ENCODE measurements at regions not wholly inside any gene's neighbourhood (a gene's known extent, or its start where the extent isn't known, plus 50 kb on each side); places are given as distances from the start of the nearest gene placed in this dataset.

GRCh38 chr4:81549984-81550383 is 78.3 kb upstream of the RASGEF1B start:
- intact Hi-C loops (cut with micrococcal nuclease), result no loop called here
- no peak for DNase-seq
- Mint-ChIP-seq H3K4me3 (no peak overlapping the region), H3K27me3 (no peaks in the 10 kb centered on the region), H3K9me3 (peaks cover 0 to 4% (median 0%) of the 10 kb centered on the region in 8 donors), H3K27ac (no peak overlapping the region), H3K4me1 (peaks cover 0 to 2% (median 0%) of the 10 kb centered on the region in 4 donors), H3K36me3 (no peaks in the 10 kb centered on the region)
- Histone ChIP-seq H3K27me3 (ENCODE audit: insufficient read depth, low read length) (no peaks in the 10 kb centered on the region), H3K36me3 (ENCODE audit: insufficient read depth, low read length) (no peaks in the 10 kb centered on the region), H3K9me3 (ENCODE audit: control insufficient read depth in 1 of 2, low read length in 2 of 2) (no peaks in the 10 kb centered on the region), H3K27ac (ENCODE audit: low read depth, low read length) (no peak overlapping the region), H3K4me3 (ENCODE audit: low read length in 2 of 2) (no peak overlapping the region), H3K4me1 (ENCODE audit: insufficient read depth, low read length) (no peaks in the 10 kb centered on the region)
- POLR2A ChIA-PET (ENCODE audit: partially characterized antibody), result no interaction called here
- CTCF ChIA-PET (ENCODE audit: partially characterized antibody), result interaction anchor here (1.5 kb wide), 1 partner anchor 83 kb away, joined by 3 read pairs; no protein-coding TSS in a partner anchor

- intact Hi-C loops (cut with micrococcal nuclease), result no loop called here
- Mint-ChIP-seq H3K27me3 (peaks cover 0 to 4% of the 10 kb centered on the region in 2 donors), H3K4me1 (no peaks in the 10 kb centered on the region), H3K4me3 (no peak overlapping the region), H3K27ac (no peak overlapping the region), H3K36me3 (no peaks in the 10 kb centered on the region), H3K9me3 (peaks cover 0 to 10% (median 5%) of the 10 kb centered on the region in 8 donors)
- no peak overlapping the region for H3K4me3 ChIP-seq (ENCODE audit: low read length in 2 of 2)
- H3K27ac ChIP-seq (ENCODE audit: low read depth, low read length), result no peak overlapping the region
- no peaks in the 10 kb centered on the region for H3K4me1 ChIP-seq (ENCODE audit: insufficient read depth, low read length)
- POLR2A ChIA-PET (ENCODE audit: partially characterized antibody), result no interaction called here
- CTCF ChIA-PET (ENCODE audit: partially characterized antibody), result no interaction called here
- H3K36me3 ChIP-seq (ENCODE audit: insufficient read depth, low read length), result no peaks in the 10 kb centered on the region
- H3K27me3 ChIP-seq (ENCODE audit: insufficient read depth, low read length), result no peaks in the 10 kb centered on the region
- DNase-seq, result no peak
- H3K9me3 ChIP-seq (ENCODE audit: control insufficient read depth in 1 of 2, low read length in 2 of 2), result no peaks in the 10 kb centered on the region
Measured at GRCh38 chr4:81546777-81547176, 75.1 kb upstream of the RASGEF1B start.

- Histone ChIP-seq H3K36me3 (ENCODE audit: insufficient read depth, low read length) (no peaks in the 10 kb centered on the region), H3K9me3 (ENCODE audit: control insufficient read depth in 1 of 2, low read length in 2 of 2) (no peaks in the 10 kb centered on the region), H3K4me1 (ENCODE audit: insufficient read depth, low read length) (no peaks in the 10 kb centered on the region), H3K4me3 (ENCODE audit: low read length in 2 of 2) (no peak overlapping the region), H3K27ac (ENCODE audit: low read depth, low read length) (no peak overlapping the region), H3K27me3 (ENCODE audit: insufficient read depth, low read length) (no peaks in the 10 kb centered on the region)
- POLR2A ChIA-PET (ENCODE audit: partially characterized antibody), result no interaction called here
- no peak overlapping the region for H3K4me3 Mint-ChIP-seq
- no peak for DNase-seq
- H3K27ac Mint-ChIP-seq, result no peak overlapping the region
- H3K27me3 Mint-ChIP-seq, result peaks cover 3 to 7% of the 10 kb centered on the region in 2 donors
- CTCF ChIA-PET (ENCODE audit: partially characterized antibody), result no interaction called here
- no peaks in the 10 kb centered on the region for H3K36me3 Mint-ChIP-seq
- intact Hi-C loops (cut with micrococcal nuclease), result no loop called here
- no peaks in the 10 kb centered on the region for H3K4me1 Mint-ChIP-seq
- H3K9me3 Mint-ChIP-seq, result peaks cover 0 to 10% (median 5%) of the 10 kb centered on the region in 8 donors
Measured at GRCh38 chr4:81541161-81541945, 69.6 kb upstream of the RASGEF1B start.

- no peaks in the 10 kb centered on the region for H3K36me3 ChIP-seq (ENCODE audit: insufficient read depth, low read length)
- Mint-ChIP-seq H3K4me1 (no peaks in the 10 kb centered on the region), H3K4me3 (no peak overlapping the region), H3K9me3 (peaks cover 0 to 10% (median 5%) of the 10 kb centered on the region in 8 donors), H3K27me3 (peaks cover 3 to 7% of the 10 kb centered on the region in 2 donors), H3K27ac (peak overlapping the region in 1 of 7 donors; percentile 32), H3K36me3 (no peaks in the 10 kb centered on the region)
- CTCF ChIA-PET (ENCODE audit: partially characterized antibody), result no interaction called here
- POLR2A ChIA-PET (ENCODE audit: partially characterized antibody), result no interaction called here
- H3K27me3 ChIP-seq (ENCODE audit: insufficient read depth, low read length), result no peaks in the 10 kb centered on the region
- H3K4me3 ChIP-seq (ENCODE audit: low read length in 2 of 2), result no peak overlapping the region
- intact Hi-C loops (cut with micrococcal nuclease), result no loop called here
- H3K9me3 ChIP-seq (ENCODE audit: control insufficient read depth in 1 of 2, low read length in 2 of 2), result no peaks in the 10 kb centered on the region
- H3K27ac ChIP-seq (ENCODE audit: low read depth, low read length), result no peak overlapping the region
- DNase-seq, result no peak
- no peaks in the 10 kb centered on the region for H3K4me1 ChIP-seq (ENCODE audit: insufficient read depth, low read length)
Measured at GRCh38 chr4:81538716-81539427, 67.2 kb upstream of the RASGEF1B start.

- CTCF ChIA-PET (ENCODE audit: partially characterized antibody), result no interaction called here
- H3K27me3 ChIP-seq (ENCODE audit: insufficient read depth, low read length), result no peaks in the 10 kb centered on the region
- Mint-ChIP-seq H3K27me3 (no peaks in the 10 kb centered on the region), H3K9me3 (peaks cover 2 to 18% (median 6%) of the 10 kb centered on the region in 8 donors), H3K4me1 (no peaks in the 10 kb centered on the region), H3K4me3 (no peak overlapping the region), H3K36me3 (peaks cover 1 to 2% of the 10 kb centered on the region in 2 donors), H3K27ac (no peak overlapping the region)
- no peak overlapping the region for H3K27ac ChIP-seq (ENCODE audit: low read depth, low read length)
- H3K9me3 ChIP-seq (ENCODE audit: control insufficient read depth in 1 of 2, low read length in 2 of 2), result no peaks in the 10 kb centered on the region
- H3K36me3 ChIP-seq (ENCODE audit: insufficient read depth, low read length), result no peaks in the 10 kb centered on the region
- intact Hi-C loops (cut with micrococcal nuclease), result no loop called here
- no peak for DNase-seq
- H3K4me3 ChIP-seq (ENCODE audit: low read length in 2 of 2), result no peak overlapping the region
- POLR2A ChIA-PET (ENCODE audit: partially characterized antibody), result no interaction called here
- no peaks in the 10 kb centered on the region for H3K4me1 ChIP-seq (ENCODE audit: insufficient read depth, low read length)
Measured at GRCh38 chr4:81531410-81531809, 59.7 kb upstream of the RASGEF1B start.

GRCh38 chr4:81528979-81529378 is 57.3 kb upstream of the RASGEF1B start:
- Histone ChIP-seq H3K4me1 (ENCODE audit: insufficient read depth, low read length) (no peaks in the 10 kb centered on the region), H3K36me3 (ENCODE audit: insufficient read depth, low read length) (no peaks in the 10 kb centered on the region), H3K27ac (ENCODE audit: low read depth, low read length) (no peak overlapping the region), H3K27me3 (ENCODE audit: insufficient read depth, low read length) (no peaks in the 10 kb centered on the region), H3K4me3 (ENCODE audit: low read length in 2 of 2) (no peak overlapping the region), H3K9me3 (ENCODE audit: control insufficient read depth in 1 of 2, low read length in 2 of 2) (no peaks in the 10 kb centered on the region)
- Mint-ChIP-seq H3K4me3 (no peak overlapping the region), H3K4me1 (no peaks in the 10 kb centered on the region), H3K27ac (no peak overlapping the region), H3K36me3 (peaks cover 3 to 4% of the 10 kb centered on the region in 2 donors), H3K9me3 (peaks cover 2 to 19% (median 8%) of the 10 kb centered on the region in 8 donors), H3K27me3 (peaks cover 0 to 1% of the 10 kb centered on the region in 2 donors)
- intact Hi-C loops (cut with micrococcal nuclease), result no loop called here
- CTCF ChIA-PET (ENCODE audit: partially characterized antibody), result no interaction called here
- POLR2A ChIA-PET (ENCODE audit: partially characterized antibody), result no interaction called here
- DNase-seq, result no peak

GRCh38 chr4:81528200-81528599 is 56.5 kb upstream of the RASGEF1B start:
- Mint-ChIP-seq H3K27ac (no peak overlapping the region), H3K36me3 (peaks cover 3 to 4% of the 10 kb centered on the region in 2 donors), H3K9me3 (peaks cover 0 to 19% (median 8%) of the 10 kb centered on the region in 8 donors), H3K27me3 (peaks cover 0 to 1% of the 10 kb centered on the region in 2 donors), H3K4me1 (no peaks in the 10 kb centered on the region), H3K4me3 (no peak overlapping the region)
- Histone ChIP-seq H3K4me3 (ENCODE audit: low read length in 2 of 2) (no peak overlapping the region), H3K36me3 (ENCODE audit: insufficient read depth, low read length) (no peaks in the 10 kb centered on the region), H3K27me3 (ENCODE audit: insufficient read depth, low read length) (no peaks in the 10 kb centered on the region), H3K4me1 (ENCODE audit: insufficient read depth, low read length) (no peaks in the 10 kb centered on the region), H3K9me3 (ENCODE audit: control insufficient read depth in 1 of 2, low read length in 2 of 2) (no peaks in the 10 kb centered on the region), H3K27ac (ENCODE audit: low read depth, low read length) (no peak overlapping the region)
- POLR2A ChIA-PET (ENCODE audit: partially characterized antibody), result no interaction called here
- intact Hi-C loops (cut with micrococcal nuclease), result no loop called here
- CTCF ChIA-PET (ENCODE audit: partially characterized antibody), result no interaction called here
- no peak for DNase-seq
